GM18907 (cell line): ENCODE measurements at regions not wholly inside any gene's neighbourhood (a gene's known extent, or its start where the extent isn't known, plus 50 kb on each side); places are given as distances from the start of the nearest gene placed in this dataset.
"Not testable (repeated sequence)": the region's sequence is repeated elsewhere in the genome, so short reads cannot be mapped to it uniquely, and the experiment has no call there.

ENCODE experiments used
- ATAC-seq: cut with Tn5 transposase; IDR thresholded peaks from one replicate; pipeline ENCODE4 v1.9.1; 2021; ENCODE audit warnings: mild to moderate bottlenecking, moderate library complexity; ENCODE audit not compliant: unreplicated experiment

DNA sequence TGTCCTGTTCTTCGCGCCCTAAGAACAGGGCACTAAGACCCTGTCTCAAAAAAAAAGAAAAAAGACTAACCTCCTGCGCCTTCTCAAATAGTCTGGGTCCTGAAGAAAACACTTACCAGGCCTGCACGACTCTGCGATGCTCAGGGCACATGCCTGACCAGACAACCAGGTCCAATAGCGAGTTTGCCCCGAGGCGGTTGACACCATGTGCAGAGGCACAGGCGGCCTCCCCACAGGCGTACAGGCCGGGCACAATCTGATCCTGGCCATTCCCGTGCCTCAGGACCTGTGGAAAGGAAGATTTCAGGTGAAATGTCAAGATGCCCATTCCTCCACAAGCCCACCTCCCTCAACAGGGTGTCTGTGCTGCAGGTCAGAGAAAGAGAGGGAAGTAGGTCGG is 65.9 kb upstream of the TNK2 start:
- not testable (repeated sequence) for ATAC-seq

DNA sequence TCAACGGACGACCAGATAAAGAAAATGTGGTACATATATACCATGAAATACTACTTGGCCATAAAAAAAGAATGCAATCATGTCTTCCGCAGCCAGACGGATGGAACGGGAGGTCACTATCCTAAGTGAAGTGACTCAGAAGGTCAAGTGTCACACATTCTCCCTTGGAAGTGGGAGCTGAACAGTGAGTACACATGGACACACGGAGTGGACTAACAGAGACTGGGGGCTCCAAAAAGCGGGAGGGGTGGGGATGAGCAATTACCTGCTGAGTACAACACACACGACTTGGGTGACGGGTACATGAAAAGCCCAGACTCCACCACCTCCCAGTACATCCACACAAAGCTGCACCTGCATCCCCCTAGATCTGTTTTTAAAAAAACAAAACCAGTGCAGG is 62.5 kb upstream of the TNK2 start:
- not testable (repeated sequence) for ATAC-seq

DNA sequence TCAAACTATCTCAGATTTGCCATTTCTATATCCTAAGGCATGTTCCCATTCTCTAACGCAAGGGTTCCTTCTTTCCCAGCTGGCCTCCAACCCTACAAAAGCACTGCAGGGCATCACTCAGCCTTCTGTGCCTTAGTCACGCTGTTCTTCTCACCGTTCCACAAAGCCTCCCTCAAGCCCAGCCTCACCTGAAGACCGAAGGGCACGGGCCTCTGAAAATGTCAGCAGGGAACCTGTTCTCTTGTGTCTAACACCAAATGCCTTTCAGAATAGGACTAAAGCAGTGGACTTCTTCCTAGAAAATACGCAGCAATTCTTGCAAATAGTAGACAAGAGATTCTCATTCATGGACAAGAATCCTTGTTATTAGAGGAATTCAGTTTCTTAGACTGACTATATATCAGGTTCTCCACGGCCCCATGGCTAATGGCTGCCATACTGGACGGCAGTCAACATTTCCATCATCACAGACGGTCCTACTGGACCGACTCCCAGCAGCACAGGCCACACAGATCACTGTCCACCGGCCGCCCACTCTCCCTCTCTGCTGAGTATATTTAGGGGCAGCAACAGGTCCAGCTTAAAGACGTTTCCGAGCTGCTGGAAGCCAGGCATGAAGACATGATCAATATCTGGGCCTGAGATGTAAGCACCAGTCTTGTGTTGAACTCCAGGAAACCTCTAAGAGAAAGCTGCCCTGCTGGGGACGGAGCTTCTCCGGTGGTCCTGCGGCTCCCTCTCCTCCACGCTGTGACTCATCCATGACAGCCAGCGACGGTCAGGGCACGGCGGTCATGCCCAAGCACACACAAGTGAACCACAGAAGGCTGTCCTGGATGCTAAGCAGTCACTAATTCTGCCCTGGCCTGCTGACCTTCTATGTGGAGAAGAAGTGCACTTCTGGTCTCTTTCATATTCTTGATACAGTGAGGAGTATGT is 61.8 kb upstream of the TNK2 start:
- ATAC-seq, result not testable (repeated sequence)

DNA sequence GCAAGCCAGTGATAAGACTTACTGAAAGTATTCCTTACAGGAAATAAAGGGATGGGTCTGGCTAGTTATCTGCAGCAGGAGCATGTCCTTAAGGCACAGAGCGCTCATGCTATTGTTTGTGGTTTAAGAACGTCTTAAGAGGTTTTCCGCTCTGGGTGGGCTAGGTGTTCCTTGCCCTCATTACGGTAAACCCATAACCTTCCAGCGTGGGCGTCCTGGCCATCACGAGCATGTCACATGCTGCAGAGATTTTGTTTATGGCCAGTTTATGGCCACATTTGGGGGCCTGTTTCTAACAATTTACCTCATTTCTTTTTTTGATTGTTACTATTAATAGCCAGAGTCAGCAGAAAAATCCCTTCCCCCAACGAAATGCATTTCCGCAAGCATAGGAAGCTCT is 61.0 kb upstream of the TNK2 start:
- not testable (repeated sequence) for ATAC-seq

DNA sequence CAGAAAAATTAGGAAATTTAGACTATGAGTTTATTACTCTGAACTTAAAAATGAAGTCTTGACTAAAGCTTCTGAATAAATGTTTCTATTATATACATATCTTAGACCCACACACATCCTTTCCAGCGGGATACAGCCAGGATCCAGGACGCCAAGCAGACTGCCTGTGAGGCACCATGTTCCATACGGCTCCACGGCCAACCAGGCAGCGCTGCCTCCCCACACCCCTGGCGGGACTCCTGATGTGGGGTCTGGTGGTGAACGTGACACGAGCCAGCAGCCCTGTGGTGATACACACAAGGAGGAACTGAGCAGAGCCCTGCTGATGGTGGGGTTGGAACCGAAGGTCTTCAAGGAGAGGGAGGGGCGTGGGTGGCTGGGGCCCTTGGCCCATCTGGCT is 59.8 kb upstream of the TNK2 start:
- ATAC-seq, result not testable (repeated sequence)

DNA sequence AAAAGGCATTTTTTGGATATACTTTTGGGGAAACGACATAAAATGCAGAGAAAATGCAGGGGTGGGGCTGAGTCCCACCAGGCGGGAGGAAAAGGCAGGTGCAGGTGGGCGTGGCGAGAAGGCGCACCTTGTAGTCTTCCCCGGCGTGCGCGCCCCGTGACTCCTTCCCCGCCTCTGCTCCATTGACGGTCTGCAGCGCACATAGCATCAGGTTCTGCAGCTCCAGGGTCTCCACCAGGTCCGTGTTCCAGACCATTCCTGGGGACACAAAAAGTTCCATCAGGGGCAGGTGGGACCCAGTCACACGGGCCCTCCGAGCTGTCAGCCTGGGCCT is 59.0 kb upstream of the TNK2 start:
- not testable (repeated sequence) for ATAC-seq

DNA sequence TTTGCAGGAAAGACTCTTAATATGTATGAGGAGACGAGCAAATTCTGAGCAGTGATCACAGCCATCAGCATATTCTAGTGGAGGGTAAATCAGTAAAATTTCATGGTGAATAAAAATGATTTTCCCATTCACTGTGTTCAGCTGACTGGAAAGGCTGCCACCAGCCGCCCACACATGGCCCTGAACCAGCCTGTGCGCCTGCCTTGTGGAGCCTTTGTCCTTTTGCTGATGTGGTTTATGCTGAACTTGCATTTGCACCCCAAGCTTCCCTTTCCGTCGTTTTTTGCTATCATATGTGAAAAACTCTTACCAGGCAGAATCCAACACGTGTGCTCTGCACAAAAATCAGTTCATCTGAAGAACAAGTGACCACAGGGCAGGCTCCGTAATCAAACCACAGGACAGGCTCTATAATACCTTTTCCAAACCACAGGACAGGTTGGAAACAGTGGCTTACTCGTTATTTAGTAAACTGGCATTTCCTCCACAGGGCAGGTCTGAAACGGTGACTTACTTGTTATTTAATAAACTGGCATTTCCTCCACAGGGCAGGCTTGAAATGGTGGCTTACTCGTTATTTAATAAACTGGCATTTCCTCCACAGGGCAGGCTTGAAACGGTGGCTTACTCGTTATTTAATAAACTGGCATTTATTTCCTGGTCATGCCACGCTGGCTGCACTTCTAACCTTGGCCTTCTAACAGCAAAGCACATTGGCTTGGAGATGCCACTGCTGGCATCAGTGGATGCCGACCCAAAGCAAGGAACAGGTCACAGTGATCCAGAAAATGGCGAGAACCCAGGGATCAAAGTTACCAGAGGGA is 58.4 kb upstream of the TNK2 start:
- ATAC-seq, result not testable (repeated sequence)

DNA sequence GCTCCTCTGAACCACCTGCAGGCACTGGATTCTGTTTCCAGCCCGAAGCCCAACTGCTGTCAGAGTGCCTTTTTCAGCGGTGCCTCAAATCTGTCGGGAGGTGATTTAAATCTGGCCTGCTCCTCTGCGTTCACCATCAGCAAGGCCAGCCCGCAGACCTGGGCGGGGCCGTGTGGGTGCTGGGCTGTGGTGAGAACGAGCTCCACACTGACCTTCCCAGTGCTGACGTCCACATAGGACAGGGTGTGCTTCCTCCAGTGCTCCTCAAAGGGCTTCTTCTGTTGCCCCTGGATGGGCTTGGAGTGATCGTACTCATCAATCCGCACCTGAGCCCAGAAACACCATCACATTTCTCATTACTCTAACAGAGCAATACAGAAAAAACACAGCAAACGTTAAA is 56.9 kb upstream of the TNK2 start:
- ATAC-seq, result not testable (repeated sequence)

DNA sequence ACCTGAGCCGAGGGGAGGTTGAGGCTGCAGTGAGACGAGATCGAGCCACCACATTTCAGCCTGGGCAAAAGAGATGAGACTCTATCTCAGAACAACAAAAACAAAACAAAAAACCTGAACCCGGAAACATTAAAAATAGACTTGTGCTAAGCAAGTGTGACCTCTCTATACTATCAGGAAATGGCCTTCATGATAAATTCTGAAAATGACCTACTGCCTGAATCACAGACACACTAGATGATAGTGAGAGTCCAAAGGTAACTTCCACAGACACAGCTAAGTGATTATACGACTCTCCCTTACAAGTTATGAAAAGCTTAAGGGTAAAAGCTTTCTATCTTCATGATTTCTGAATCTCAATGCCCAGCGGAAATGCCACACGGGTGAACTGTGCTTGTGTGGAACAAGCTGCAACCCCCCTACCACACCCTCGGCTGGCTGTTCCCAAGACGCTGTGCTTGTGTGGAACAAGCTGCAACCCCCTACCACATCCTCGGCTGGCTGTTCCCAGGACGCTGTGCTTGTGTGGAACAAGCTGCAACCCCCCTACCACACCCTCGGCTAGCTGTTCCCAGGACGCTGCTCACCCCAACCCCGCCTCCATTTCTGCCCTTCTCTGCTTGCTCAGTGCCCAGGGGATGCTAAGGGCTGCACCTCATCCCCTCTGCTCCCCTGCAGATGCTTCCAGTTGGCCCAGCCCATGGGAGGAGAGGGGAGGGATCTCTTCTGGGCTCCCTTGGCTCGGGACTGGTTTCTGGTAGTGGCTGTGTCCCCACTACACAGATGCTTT is 56.2 kb upstream of the TNK2 start:
- ATAC-seq, result not testable (repeated sequence)

DNA sequence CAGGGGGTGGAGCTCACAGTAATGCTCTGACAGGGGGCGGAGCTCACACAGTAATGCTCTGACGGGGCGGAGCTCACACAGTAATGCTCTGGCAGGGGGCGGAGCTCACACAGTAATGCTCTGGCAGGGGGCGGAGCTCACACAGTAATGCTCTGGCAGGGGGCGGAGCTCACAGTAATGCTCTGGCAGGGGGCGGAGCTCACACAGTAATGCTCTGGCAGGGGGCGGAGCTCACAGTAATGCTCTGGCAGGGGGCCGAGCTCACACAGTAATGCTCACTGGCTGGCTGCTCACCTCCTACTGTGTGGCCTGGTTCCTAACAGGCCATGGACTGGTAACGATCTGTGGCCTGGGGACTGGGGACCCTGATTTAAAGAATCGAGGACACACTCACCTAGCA is 53.9 kb upstream of the TNK2 start:
- not testable (repeated sequence) for ATAC-seq

DNA sequence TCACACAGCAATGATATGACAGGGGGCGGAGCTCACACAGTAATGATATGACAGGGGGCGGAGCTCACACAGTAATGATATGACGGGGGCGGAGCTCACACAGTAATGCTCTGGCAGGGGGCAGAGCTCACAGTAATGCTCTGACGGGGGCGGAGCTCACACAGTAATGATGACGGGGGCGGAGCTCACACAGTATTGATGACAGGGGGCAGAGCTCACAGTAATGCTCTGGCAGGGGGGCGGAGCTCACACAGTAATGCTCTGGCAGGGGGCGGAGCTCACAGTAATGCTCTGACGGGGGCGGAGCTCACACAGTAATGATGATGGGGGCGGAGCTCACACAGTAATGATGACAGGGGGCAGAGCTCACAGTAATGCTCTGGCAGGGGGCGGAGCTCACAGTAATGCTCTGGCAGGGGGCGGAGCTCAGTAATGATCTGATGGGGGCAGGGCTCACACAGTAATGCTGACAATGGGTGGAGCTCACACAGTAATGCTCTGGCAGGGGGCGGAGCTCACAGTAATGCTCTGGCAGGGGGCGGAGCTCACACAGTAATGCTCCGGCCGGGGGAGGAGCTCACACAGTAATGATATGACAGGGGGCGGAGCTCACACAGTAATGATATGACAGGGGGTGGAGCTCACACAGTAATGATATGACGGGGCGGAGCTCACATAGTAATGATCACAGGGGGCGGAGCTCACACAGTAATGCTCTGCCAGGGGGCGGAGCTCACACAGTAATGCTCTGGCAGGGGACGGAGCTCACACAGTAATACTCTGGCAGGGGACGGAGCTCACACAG is 52.8 kb upstream of the TNK2 start:
- ATAC-seq, result not testable (repeated sequence)

DNA sequence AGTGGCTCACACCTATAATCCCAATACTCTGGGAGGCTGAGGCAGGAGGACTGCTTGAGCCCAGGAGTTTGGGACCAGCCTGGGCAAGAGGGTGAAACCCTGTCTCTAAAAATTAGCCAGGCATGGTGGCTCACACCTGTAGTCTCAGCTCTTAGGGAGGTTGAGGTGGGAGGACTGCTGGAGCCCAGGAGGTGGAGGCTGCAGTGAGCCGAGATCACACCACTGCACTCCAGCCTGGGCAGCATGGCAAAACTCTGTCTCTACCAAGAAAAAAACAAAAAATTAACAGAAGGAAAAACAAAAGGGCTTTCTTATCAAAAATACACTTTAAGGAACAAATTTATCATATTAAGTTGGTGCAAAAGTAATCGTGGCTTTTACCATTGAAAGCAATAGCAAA is 51.8 kb upstream of the TNK2 start:
- ATAC-seq, result not testable (repeated sequence)

DNA sequence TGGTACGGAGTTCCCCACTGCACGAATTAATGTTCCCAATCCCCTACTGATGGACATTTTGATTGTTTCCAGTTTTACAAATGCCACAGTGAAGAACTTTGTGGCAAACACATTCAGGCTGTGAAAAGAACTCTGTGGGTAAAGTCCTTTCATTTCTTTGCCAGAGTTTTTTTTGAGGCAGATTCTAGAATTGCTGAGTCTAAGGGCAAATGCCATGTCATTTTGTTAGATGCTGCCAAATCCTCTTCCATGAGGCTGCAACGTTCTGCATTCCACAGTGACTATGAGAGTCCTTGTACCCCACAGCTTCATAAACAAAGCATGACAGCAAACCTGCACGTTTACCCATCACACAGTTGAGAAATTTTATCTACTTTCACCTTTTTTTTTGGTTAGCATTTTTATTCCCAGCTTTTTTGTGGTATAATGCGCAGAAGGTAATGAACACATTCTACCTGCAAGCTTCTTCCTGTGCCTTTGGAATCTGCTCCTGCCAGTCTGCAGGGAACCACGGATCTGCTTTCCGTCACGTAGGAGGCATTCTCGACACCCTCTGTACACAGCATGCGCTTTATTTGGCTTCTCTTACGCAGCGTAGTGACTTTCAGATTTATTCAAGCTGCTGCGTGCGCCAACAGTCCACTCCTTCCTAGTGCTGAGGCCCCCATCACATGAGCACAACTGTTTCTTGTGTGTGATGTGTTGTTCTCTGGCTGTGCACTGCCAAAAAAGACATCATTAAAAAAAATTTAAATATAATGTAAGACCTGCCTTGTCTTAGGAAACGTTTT is 51.2 kb upstream of the TNK2 start:
- not testable (repeated sequence) for ATAC-seq

DNA sequence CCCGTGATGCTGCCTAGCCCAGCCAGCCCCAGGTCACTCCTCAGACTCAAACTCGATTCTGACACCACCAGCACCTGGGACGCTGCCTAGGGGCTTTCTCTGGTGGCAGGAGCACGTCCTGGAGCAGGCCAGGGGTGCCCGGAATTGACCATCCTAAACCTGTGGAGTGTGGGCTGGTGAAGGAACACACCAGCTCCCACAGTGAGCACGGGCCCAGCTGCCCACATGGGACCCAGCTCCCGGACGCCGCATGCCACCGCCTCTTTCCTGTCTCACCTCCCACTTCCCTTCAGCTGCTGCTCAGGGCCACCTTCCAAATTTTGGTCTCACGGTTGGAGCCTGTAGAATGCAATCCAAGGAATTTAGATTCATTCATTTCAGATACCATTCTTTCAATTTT is 50.4 kb upstream of the TNK2 start:
- ATAC-seq, result not testable (repeated sequence)
